SK-N-SH (cell line): ENCODE measurements at regions not wholly inside any gene's neighbourhood (a gene's known extent, or its start where the extent isn't known, plus 50 kb on each side); places are given as distances from the start of the nearest gene placed in this dataset.

ENCODE experiments used
- CHD2 ChIP-seq: fragments of 150-350 bp; IDR thresholded peaks from 2 replicates; pipeline ENCODE4 v1.6.1; 2018; ENCODE audit warnings: low read length; ENCODE audit not compliant: partially characterized antibody
- EP300 ChIP-seq, 2 experiments: IDR thresholded peaks; 2 replicates each; pipeline versions ENCODE4 v1.4.0 to v1.6.1; 2012; ENCODE audit warnings: borderline replicate concordance in 1 of 2, low read depth in 1 of 2, low read length in 1 of 2
- GABPA ChIP-seq: IDR thresholded peaks from 2 replicates; pipeline ENCODE4 v1.4.0; 2012; ENCODE audit warnings: low read depth, mild to moderate bottlenecking
- JUND ChIP-seq: IDR thresholded peaks from 2 replicates; pipeline ENCODE4 v1.4.0; 2012

DNA sequence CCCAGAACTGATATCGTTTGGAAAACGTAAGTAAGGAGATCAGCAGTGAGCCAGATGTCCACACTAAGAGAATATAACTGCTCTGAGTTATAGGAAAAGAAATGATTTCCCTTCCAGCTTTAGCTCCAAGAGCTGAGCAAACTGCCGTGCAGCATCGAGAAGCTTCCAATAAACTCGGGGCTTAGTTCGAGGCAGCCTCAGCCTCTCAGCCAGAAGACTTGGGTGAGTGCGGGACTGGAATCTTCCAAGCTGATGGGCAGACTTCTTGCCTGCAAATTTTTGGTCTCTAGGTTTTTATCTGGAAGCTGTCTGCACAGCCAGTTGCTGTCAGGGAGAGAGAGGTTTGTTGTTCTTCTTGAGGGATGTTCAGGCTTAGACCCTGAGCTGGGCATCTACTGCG, 196.1 kb downstream of the PHETA1 start:
- TF ChIP-seq GABPA (no peak), JUND (no peak), EP300 (IDR thresholded peaks at IDR 0.05; ENCODE audit: borderline replicate concordance in 1 of 2, low read depth in 1 of 2, low read length in 1 of 2) (no peak), CHD2 (no peak)
